ENCODE measurements at regions not wholly inside any gene's neighbourhood (a gene's known extent, or its start where the extent isn't known, plus 50 kb on each side); places are given as distances from the start of the nearest gene placed in this dataset.

- TF ChIP-seq CTCF (IDR thresholded peaks at IDR 0.05) (no peak), POLR2AphosphoS5 (IDR thresholded peaks at IDR 0.05) (no peak)
These were observed 277.0 kb upstream of the PSMD7 start for GRCh38 chr16:74019612-74020011.
